ENCODE measurements at regions not wholly inside any gene's neighbourhood (a gene's known extent, or its start where the extent isn't known, plus 50 kb on each side); places are given as distances from the start of the nearest gene placed in this dataset.

GRCh38 chr13:84536906-84537305, 654.6 kb upstream of the SLITRK1 start:
- TF ChIP-seq EP300 (IDR thresholded peaks at IDR 0.05; ENCODE audit: borderline replicate concordance in 1 of 2, control insufficient read depth in 1 of 2, low read depth in 2 of 2, low read length in 2 of 2) (no peak), MAX (IDR thresholded peaks at IDR 0.05; ENCODE audit: low read depth, low read length) (no peak)
